ENCODE measurements at regions not wholly inside any gene's neighbourhood (a gene's known extent, or its start where the extent isn't known, plus 50 kb on each side); places are given as distances from the start of the nearest gene placed in this dataset.
"Not testable (repeated sequence)": the region's sequence is repeated elsewhere in the genome, so short reads cannot be mapped to it uniquely, and the experiment has no call there.

GRCh38 chr2:153657651-153658050, 179.1 kb upstream of the RPRM start:
- Histone ChIP-seq H3K4me1 (ENCODE audit: control insufficient read depth in 2 of 2, insufficient read depth in 2 of 2, low read length in 1 of 2) (no peaks in the 10 kb centered on the region), H3K27me3 (ENCODE audit: control insufficient read depth in 1 of 2, insufficient read depth in 2 of 2, low read length in 2 of 2) (no peaks in the 10 kb centered on the region), H3K27ac (ENCODE audit: low read depth in 2 of 2, low read length in 1 of 2) (no peak overlapping the region), H3K4me3 (ENCODE audit: low read depth in 1 of 2, low read length in 2 of 2) (no peak overlapping the region), H3K36me3 (ENCODE audit: control insufficient read depth in 2 of 2, insufficient read depth in 2 of 2, low read length in 1 of 2) (no peaks in the 10 kb centered on the region), H3K9me3 (ENCODE audit: control insufficient read depth in 2 of 2, insufficient read depth in 1 of 2, low read depth in 1 of 2, low read length in 1 of 2) (no peaks in the 10 kb centered on the region)
- 81 to 88% methylated on average over 1 of the region's 1 CpG for WGBS, 2 donors

- Histone ChIP-seq H3K4me3 (ENCODE audit: low read depth in 1 of 2, low read length in 2 of 2) (no peak overlapping the region), H3K36me3 (ENCODE audit: control insufficient read depth in 2 of 2, insufficient read depth in 2 of 2, low read length in 1 of 2) (no peaks in the 10 kb centered on the region), H3K27me3 (ENCODE audit: control insufficient read depth in 1 of 2, insufficient read depth in 2 of 2, low read length in 2 of 2) (no peaks in the 10 kb centered on the region), H3K9me3 (ENCODE audit: control insufficient read depth in 2 of 2, insufficient read depth in 1 of 2, low read depth in 1 of 2, low read length in 1 of 2) (peaks cover 0 to 8% of the 10 kb centered on the region in 2 donors), H3K4me1 (ENCODE audit: control insufficient read depth in 2 of 2, insufficient read depth in 2 of 2, low read length in 1 of 2) (no peaks in the 10 kb centered on the region), H3K27ac (ENCODE audit: low read depth in 2 of 2, low read length in 1 of 2) (no peak overlapping the region)
- 82 to 83% methylated on average over 3 of the region's 3 CpGs for WGBS, 2 donors
Observed at GRCh38 chr2:153661801-153662200, 183.2 kb upstream of the RPRM start.

GRCh38 chr2:153663371-153663770, 184.8 kb upstream of the RPRM start:
- no peaks in the 10 kb centered on the region for H3K4me1 ChIP-seq (ENCODE audit: control insufficient read depth in 2 of 2, insufficient read depth in 2 of 2, low read length in 1 of 2)
- H3K9me3 ChIP-seq (ENCODE audit: control insufficient read depth in 2 of 2, insufficient read depth in 1 of 2, low read depth in 1 of 2, low read length in 1 of 2) = peaks cover 0 to 8% of the 10 kb centered on the region in 2 donors
- no peaks in the 10 kb centered on the region for H3K36me3 ChIP-seq (ENCODE audit: control insufficient read depth in 2 of 2, insufficient read depth in 2 of 2, low read length in 1 of 2)
- no peaks in the 10 kb centered on the region for H3K27me3 ChIP-seq (ENCODE audit: control insufficient read depth in 1 of 2, insufficient read depth in 2 of 2, low read length in 2 of 2)
- H3K27ac ChIP-seq (ENCODE audit: low read depth in 2 of 2, low read length in 1 of 2) = no peak overlapping the region
- WGBS, 2 donors = 39 to 53% methylated on average over 2 of the region's 2 CpGs
- no peak overlapping the region for H3K4me3 ChIP-seq (ENCODE audit: low read depth in 1 of 2, low read length in 2 of 2)

GRCh38 chr2:153664009-153664408, 185.4 kb upstream of the RPRM start:
- H3K4me3 ChIP-seq (ENCODE audit: low read depth in 1 of 2, low read length in 2 of 2) = not testable (repeated sequence)

GRCh38 chr2:153667475-153667874, 188.9 kb upstream of the RPRM start:
- Histone ChIP-seq H3K9me3 (ENCODE audit: control insufficient read depth in 2 of 2, insufficient read depth in 1 of 2, low read depth in 1 of 2, low read length in 1 of 2) (peaks cover 4 to 12% of the 10 kb centered on the region in 2 donors), H3K27me3 (ENCODE audit: control insufficient read depth in 1 of 2, insufficient read depth in 2 of 2, low read length in 2 of 2) (no peaks in the 10 kb centered on the region), H3K4me3 (ENCODE audit: low read depth in 1 of 2, low read length in 2 of 2) (no peak overlapping the region), H3K4me1 (ENCODE audit: control insufficient read depth in 2 of 2, insufficient read depth in 2 of 2, low read length in 1 of 2) (no peaks in the 10 kb centered on the region), H3K36me3 (ENCODE audit: control insufficient read depth in 2 of 2, insufficient read depth in 2 of 2, low read length in 1 of 2) (no peaks in the 10 kb centered on the region), H3K27ac (ENCODE audit: low read depth in 2 of 2, low read length in 1 of 2) (no peak overlapping the region)
- 82 to 90% methylated on average over 2 of the region's 2 CpGs for WGBS, 2 donors

More at GRCh38 chr2:153664009-153664408, 185.4 kb upstream of the RPRM start:
- not testable (repeated sequence) for H3K27me3 ChIP-seq (ENCODE audit: control insufficient read depth in 1 of 2, insufficient read depth in 2 of 2, low read length in 2 of 2); H3K27ac ChIP-seq (ENCODE audit: low read depth in 2 of 2, low read length in 1 of 2); H3K36me3 ChIP-seq (ENCODE audit: control insufficient read depth in 2 of 2, insufficient read depth in 2 of 2, low read length in 1 of 2); H3K4me1 ChIP-seq (ENCODE audit: control insufficient read depth in 2 of 2, insufficient read depth in 2 of 2, low read length in 1 of 2); H3K9me3 ChIP-seq (ENCODE audit: control insufficient read depth in 2 of 2, insufficient read depth in 1 of 2, low read depth in 1 of 2, low read length in 1 of 2)
- 83 to 87% methylated on average over 5 of the region's 5 CpGs for WGBS, 2 donors

GRCh38 chr2:153668923-153669322, 190.4 kb upstream of the RPRM start:
- H3K9me3 ChIP-seq (ENCODE audit: control insufficient read depth in 2 of 2, insufficient read depth in 1 of 2, low read depth in 1 of 2, low read length in 1 of 2) = peaks cover 4 to 12% of the 10 kb centered on the region in 2 donors
- no peak overlapping the region for H3K4me3 ChIP-seq (ENCODE audit: low read depth in 1 of 2, low read length in 2 of 2)
- H3K36me3 ChIP-seq (ENCODE audit: control insufficient read depth in 2 of 2, insufficient read depth in 2 of 2, low read length in 1 of 2) = no peaks in the 10 kb centered on the region
- no peaks in the 10 kb centered on the region for H3K27me3 ChIP-seq (ENCODE audit: control insufficient read depth in 1 of 2, insufficient read depth in 2 of 2, low read length in 2 of 2)
- H3K27ac ChIP-seq (ENCODE audit: low read depth in 2 of 2, low read length in 1 of 2) = no peak overlapping the region
- no peaks in the 10 kb centered on the region for H3K4me1 ChIP-seq (ENCODE audit: control insufficient read depth in 2 of 2, insufficient read depth in 2 of 2, low read length in 1 of 2)
- WGBS, 2 donors = 71 to 73% methylated on average over 2 of the region's 2 CpGs

GRCh38 chr2:153710128-153710527, 161.6 kb upstream of the GALNT13 start:
- 84% methylated on average over 6 of the region's 6 CpGs for WGBS, 2 donors
- no peak overlapping the region for H3K27ac ChIP-seq (ENCODE audit: low read depth in 2 of 2, low read length in 1 of 2)
- H3K36me3 ChIP-seq (ENCODE audit: control insufficient read depth in 2 of 2, insufficient read depth in 2 of 2, low read length in 1 of 2) = no peaks in the 10 kb centered on the region
- H3K4me1 ChIP-seq (ENCODE audit: control insufficient read depth in 2 of 2, insufficient read depth in 2 of 2, low read length in 1 of 2) = no peaks in the 10 kb centered on the region
- no peaks in the 10 kb centered on the region for H3K27me3 ChIP-seq (ENCODE audit: control insufficient read depth in 1 of 2, insufficient read depth in 2 of 2, low read length in 2 of 2)
- no peak overlapping the region for H3K4me3 ChIP-seq (ENCODE audit: low read depth in 1 of 2, low read length in 2 of 2)
- H3K9me3 ChIP-seq (ENCODE audit: control insufficient read depth in 2 of 2, insufficient read depth in 1 of 2, low read depth in 1 of 2, low read length in 1 of 2) = no peaks in the 10 kb centered on the region

- Histone ChIP-seq H3K27ac (ENCODE audit: low read depth in 2 of 2, low read length in 1 of 2) (no peak overlapping the region), H3K27me3 (ENCODE audit: control insufficient read depth in 1 of 2, insufficient read depth in 2 of 2, low read length in 2 of 2) (no peaks in the 10 kb centered on the region), H3K4me3 (ENCODE audit: low read depth in 1 of 2, low read length in 2 of 2) (no peak overlapping the region), H3K36me3 (ENCODE audit: control insufficient read depth in 2 of 2, insufficient read depth in 2 of 2, low read length in 1 of 2) (no peaks in the 10 kb centered on the region), H3K9me3 (ENCODE audit: control insufficient read depth in 2 of 2, insufficient read depth in 1 of 2, low read depth in 1 of 2, low read length in 1 of 2) (peaks cover 0 to 3% of the 10 kb centered on the region in 2 donors), H3K4me1 (ENCODE audit: control insufficient read depth in 2 of 2, insufficient read depth in 2 of 2, low read length in 1 of 2) (no peaks in the 10 kb centered on the region)
- 62 to 68% methylated on average over 2 of the region's 2 CpGs for WGBS, 2 donors
Observed at GRCh38 chr2:153715218-153715850, 156.4 kb upstream of the GALNT13 start.

GRCh38 chr2:153717060-153717459, 154.7 kb upstream of the GALNT13 start:
- H3K4me1 ChIP-seq (ENCODE audit: control insufficient read depth in 2 of 2, insufficient read depth in 2 of 2, low read length in 1 of 2) = no peaks in the 10 kb centered on the region
- WGBS, 2 donors = 46 to 81% methylated on average over 2 of the region's 2 CpGs
- no peak overlapping the region for H3K27ac ChIP-seq (ENCODE audit: low read depth in 2 of 2, low read length in 1 of 2)
- H3K27me3 ChIP-seq (ENCODE audit: control insufficient read depth in 1 of 2, insufficient read depth in 2 of 2, low read length in 2 of 2) = no peaks in the 10 kb centered on the region
- H3K4me3 ChIP-seq (ENCODE audit: low read depth in 1 of 2, low read length in 2 of 2) = no peak overlapping the region
- peaks cover 0 to 3% of the 10 kb centered on the region in 2 donors for H3K9me3 ChIP-seq (ENCODE audit: control insufficient read depth in 2 of 2, insufficient read depth in 1 of 2, low read depth in 1 of 2, low read length in 1 of 2)
- H3K36me3 ChIP-seq (ENCODE audit: control insufficient read depth in 2 of 2, insufficient read depth in 2 of 2, low read length in 1 of 2) = no peaks in the 10 kb centered on the region

GRCh38 chr2:153739394-153739793, 132.3 kb upstream of the GALNT13 start:
- Histone ChIP-seq H3K27ac (ENCODE audit: low read depth in 2 of 2, low read length in 1 of 2) (no peak overlapping the region), H3K4me1 (ENCODE audit: control insufficient read depth in 2 of 2, insufficient read depth in 2 of 2, low read length in 1 of 2) (no peaks in the 10 kb centered on the region), H3K4me3 (ENCODE audit: low read depth in 1 of 2, low read length in 2 of 2) (no peak overlapping the region), H3K9me3 (ENCODE audit: control insufficient read depth in 2 of 2, insufficient read depth in 1 of 2, low read depth in 1 of 2, low read length in 1 of 2) (no peaks in the 10 kb centered on the region), H3K36me3 (ENCODE audit: control insufficient read depth in 2 of 2, insufficient read depth in 2 of 2, low read length in 1 of 2) (no peaks in the 10 kb centered on the region), H3K27me3 (ENCODE audit: control insufficient read depth in 1 of 2, insufficient read depth in 2 of 2, low read length in 2 of 2) (no peaks in the 10 kb centered on the region)
